ENCODE measurements at regions not wholly inside any gene's neighbourhood (a gene's known extent, or its start where the extent isn't known, plus 50 kb on each side); places are given as distances from the start of the nearest gene placed in this dataset.
"Not testable (repeated sequence)": the region's sequence is repeated elsewhere in the genome, so short reads cannot be mapped to it uniquely, and the experiment has no call there.

DNA sequence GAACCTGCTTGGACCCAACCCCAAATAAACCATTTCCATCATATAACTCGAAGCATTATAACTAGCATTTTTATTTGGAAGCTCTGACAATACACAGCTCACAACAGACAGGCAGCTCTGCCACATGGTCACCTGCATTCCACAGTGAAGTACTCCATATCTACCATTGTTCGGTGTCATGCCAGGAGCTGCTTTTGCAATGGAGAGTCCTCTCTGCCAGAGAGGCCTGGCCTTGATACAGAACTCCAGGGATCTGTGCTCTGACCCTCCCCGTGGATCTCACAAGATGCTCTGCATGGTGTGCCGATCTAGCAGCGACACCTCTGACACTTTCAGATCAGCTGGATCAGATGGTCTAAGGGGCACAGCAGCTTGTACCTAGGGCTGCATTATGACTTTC lies 109.6 kb downstream of the SYF2 start:
- no peaks in the 10 kb centered on the region for H3K9me3 ChIP-seq (ENCODE audit: control insufficient read depth in 2 of 2, insufficient read depth in 1 of 2, low read length in 1 of 2)
- no peak for DNase-seq (ENCODE audit: low read depth in 6 of 9, low spot score in 9 of 9)
- H3K27ac ChIP-seq (ENCODE audit: low read depth in 1 of 2, low read length in 1 of 2), result no peak overlapping the region
- no peak overlapping the region for H3K4me3 ChIP-seq (ENCODE audit: low read length in 2 of 2)
- H3K27me3 ChIP-seq (ENCODE audit: control insufficient read depth in 2 of 2, insufficient read depth in 1 of 2, low read length in 1 of 2), result no peaks in the 10 kb centered on the region
- H3K36me3 ChIP-seq (ENCODE audit: control insufficient read depth in 2 of 2, insufficient read depth in 2 of 2, low read length in 1 of 2), result no peaks in the 10 kb centered on the region
- H3K4me1 ChIP-seq (ENCODE audit: control insufficient read depth in 2 of 2, insufficient read depth in 2 of 2, low read length in 2 of 2), result peaks cover 0 to 6% of the 10 kb centered on the region in 2 donors
- 95% methylated on average over 5 of the region's 5 CpGs for WGBS

DNA sequence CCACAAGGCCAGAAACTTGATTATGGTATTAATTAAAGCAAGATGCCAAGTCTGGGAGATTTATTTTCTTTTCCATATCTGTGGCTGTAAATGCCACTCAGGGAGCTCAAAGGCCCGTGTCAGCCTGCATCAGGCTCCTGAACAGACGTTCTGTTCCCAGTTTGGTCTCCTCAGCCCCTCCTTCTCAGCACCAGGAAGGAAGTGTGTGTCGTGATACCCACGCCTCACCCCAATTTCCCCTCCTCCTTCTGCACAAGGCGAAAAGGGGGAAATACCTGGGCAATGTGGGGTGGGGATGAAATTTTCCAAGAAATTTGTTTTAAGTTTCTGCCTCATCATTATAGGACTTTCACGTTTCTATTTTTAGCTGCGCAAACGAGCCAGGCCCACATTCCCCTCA lies 112.0 kb downstream of the SYF2 start:
- no peak overlapping the region for H3K4me3 ChIP-seq (ENCODE audit: low read length in 2 of 2)
- 15% methylated on average over 8 of the region's 8 CpGs for WGBS
- DNase-seq (ENCODE audit: low read depth in 6 of 9, low spot score in 9 of 9), result no peak
- no peaks in the 10 kb centered on the region for H3K9me3 ChIP-seq (ENCODE audit: control insufficient read depth in 2 of 2, insufficient read depth in 1 of 2, low read length in 1 of 2)
- no peaks in the 10 kb centered on the region for H3K27me3 ChIP-seq (ENCODE audit: control insufficient read depth in 2 of 2, insufficient read depth in 1 of 2, low read length in 1 of 2)
- H3K27ac ChIP-seq (ENCODE audit: low read depth in 1 of 2, low read length in 1 of 2), result no peak overlapping the region
- no peaks in the 10 kb centered on the region for H3K36me3 ChIP-seq (ENCODE audit: control insufficient read depth in 2 of 2, insufficient read depth in 2 of 2, low read length in 1 of 2)
- H3K4me1 ChIP-seq (ENCODE audit: control insufficient read depth in 2 of 2, insufficient read depth in 2 of 2, low read length in 2 of 2), result peaks cover 0 to 6% of the 10 kb centered on the region in 2 donors

DNA sequence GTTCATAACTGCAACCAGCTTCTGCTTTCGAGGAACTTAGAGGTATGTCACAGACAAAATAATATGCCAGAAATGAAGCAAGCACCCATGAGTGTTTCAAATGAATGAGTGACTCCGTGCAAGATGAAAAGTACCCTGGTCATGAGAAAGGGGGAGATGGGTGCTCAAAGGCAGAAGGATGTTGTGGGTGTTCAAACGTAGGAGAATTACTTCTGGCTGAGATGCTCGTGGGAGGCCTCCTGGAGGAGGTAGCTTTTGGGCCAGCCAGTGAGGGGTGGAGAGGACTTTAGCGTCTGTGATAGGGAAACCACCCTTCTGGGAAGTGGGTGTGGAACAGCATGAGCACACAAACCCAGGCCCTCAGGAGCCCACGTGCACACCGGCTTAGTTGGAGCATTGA lies 113.8 kb downstream of the SYF2 start:
- H3K9me3 ChIP-seq (ENCODE audit: control insufficient read depth in 2 of 2, insufficient read depth in 1 of 2, low read length in 1 of 2), result no peaks in the 10 kb centered on the region
- H3K36me3 ChIP-seq (ENCODE audit: control insufficient read depth in 2 of 2, insufficient read depth in 2 of 2, low read length in 1 of 2), result no peaks in the 10 kb centered on the region
- H3K27ac ChIP-seq (ENCODE audit: low read depth in 1 of 2, low read length in 1 of 2), result no peak overlapping the region
- H3K4me3 ChIP-seq (ENCODE audit: low read length in 2 of 2), result no peak overlapping the region
- no peaks in the 10 kb centered on the region for H3K27me3 ChIP-seq (ENCODE audit: control insufficient read depth in 2 of 2, insufficient read depth in 1 of 2, low read length in 1 of 2)
- WGBS, result 84% methylated on average over 7 of the region's 7 CpGs
- peaks cover 0 to 6% of the 10 kb centered on the region in 2 donors for H3K4me1 ChIP-seq (ENCODE audit: control insufficient read depth in 2 of 2, insufficient read depth in 2 of 2, low read length in 2 of 2)
- no peak for DNase-seq (ENCODE audit: low read depth in 6 of 9, low spot score in 9 of 9)

GRCh38 chr1:25117233-25117823 lies 115.0 kb downstream of the SYF2 start:
- Histone ChIP-seq H3K4me3 (ENCODE audit: low read length in 2 of 2) (no peak overlapping the region), H3K27me3 (ENCODE audit: control insufficient read depth in 2 of 2, insufficient read depth in 1 of 2, low read length in 1 of 2) (no peaks in the 10 kb centered on the region), H3K27ac (ENCODE audit: low read depth in 1 of 2, low read length in 1 of 2) (no peak overlapping the region), H3K9me3 (ENCODE audit: control insufficient read depth in 2 of 2, insufficient read depth in 1 of 2, low read length in 1 of 2) (no peaks in the 10 kb centered on the region), H3K4me1 (ENCODE audit: control insufficient read depth in 2 of 2, insufficient read depth in 2 of 2, low read length in 2 of 2) (peaks cover 0 to 6% of the 10 kb centered on the region in 2 donors), H3K36me3 (ENCODE audit: control insufficient read depth in 2 of 2, insufficient read depth in 2 of 2, low read length in 1 of 2) (no peaks in the 10 kb centered on the region)
- DNase-seq (ENCODE audit: low read depth in 6 of 9, low spot score in 9 of 9), result no peak
- 92% methylated on average over 7 of the region's 7 CpGs for WGBS

- Histone ChIP-seq H3K4me1 (ENCODE audit: control insufficient read depth in 2 of 2, insufficient read depth in 2 of 2, low read length in 2 of 2) (peaks cover 0 to 6% of the 10 kb centered on the region in 2 donors), H3K9me3 (ENCODE audit: control insufficient read depth in 2 of 2, insufficient read depth in 1 of 2, low read length in 1 of 2) (no peaks in the 10 kb centered on the region), H3K36me3 (ENCODE audit: control insufficient read depth in 2 of 2, insufficient read depth in 2 of 2, low read length in 1 of 2) (no peaks in the 10 kb centered on the region), H3K4me3 (ENCODE audit: low read length in 2 of 2) (no peak overlapping the region), H3K27ac (ENCODE audit: low read depth in 1 of 2, low read length in 1 of 2) (no peak overlapping the region), H3K27me3 (ENCODE audit: control insufficient read depth in 2 of 2, insufficient read depth in 1 of 2, low read length in 1 of 2) (no peaks in the 10 kb centered on the region)
- DNase-seq (ENCODE audit: low read depth in 6 of 9, low spot score in 9 of 9), result no peak
- 97% methylated on average over 4 of the region's 4 CpGs for WGBS
These were observed 115.5 kb downstream of the SYF2 start for GRCh38 chr1:25116832-25117231.

GRCh38 chr1:25116117-25116516 lies 116.2 kb downstream of the SYF2 start:
- not testable (repeated sequence) for H3K9me3 ChIP-seq (ENCODE audit: control insufficient read depth in 2 of 2, insufficient read depth in 1 of 2, low read length in 1 of 2); H3K27me3 ChIP-seq (ENCODE audit: control insufficient read depth in 2 of 2, insufficient read depth in 1 of 2, low read length in 1 of 2); H3K36me3 ChIP-seq (ENCODE audit: control insufficient read depth in 2 of 2, insufficient read depth in 2 of 2, low read length in 1 of 2); DNase-seq (ENCODE audit: low read depth in 6 of 9, low spot score in 9 of 9); H3K27ac ChIP-seq (ENCODE audit: low read depth in 1 of 2, low read length in 1 of 2); H3K4me1 ChIP-seq (ENCODE audit: control insufficient read depth in 2 of 2, insufficient read depth in 2 of 2, low read length in 2 of 2); H3K4me3 ChIP-seq (ENCODE audit: low read length in 2 of 2)
- WGBS, result 100% methylated on average over 6 of the region's 7 CpGs

GRCh38 chr1:25113731-25114130 lies 118.6 kb downstream of the SYF2 start:
- H3K27ac ChIP-seq (ENCODE audit: low read depth in 1 of 2, low read length in 1 of 2), result no peak overlapping the region
- H3K9me3 ChIP-seq (ENCODE audit: control insufficient read depth in 2 of 2, insufficient read depth in 1 of 2, low read length in 1 of 2), result peaks cover 0 to 10% of the 10 kb centered on the region in 2 donors
- no peak for DNase-seq (ENCODE audit: low read depth in 6 of 9, low spot score in 9 of 9)
- no peaks in the 10 kb centered on the region for H3K27me3 ChIP-seq (ENCODE audit: control insufficient read depth in 2 of 2, insufficient read depth in 1 of 2, low read length in 1 of 2)
- no peak overlapping the region for H3K4me3 ChIP-seq (ENCODE audit: low read length in 2 of 2)
- H3K4me1 ChIP-seq (ENCODE audit: control insufficient read depth in 2 of 2, insufficient read depth in 2 of 2, low read length in 2 of 2), result no peaks in the 10 kb centered on the region
- no peaks in the 10 kb centered on the region for H3K36me3 ChIP-seq (ENCODE audit: control insufficient read depth in 2 of 2, insufficient read depth in 2 of 2, low read length in 1 of 2)
- WGBS, result 97% methylated on average over 4 of the region's 4 CpGs

DNA sequence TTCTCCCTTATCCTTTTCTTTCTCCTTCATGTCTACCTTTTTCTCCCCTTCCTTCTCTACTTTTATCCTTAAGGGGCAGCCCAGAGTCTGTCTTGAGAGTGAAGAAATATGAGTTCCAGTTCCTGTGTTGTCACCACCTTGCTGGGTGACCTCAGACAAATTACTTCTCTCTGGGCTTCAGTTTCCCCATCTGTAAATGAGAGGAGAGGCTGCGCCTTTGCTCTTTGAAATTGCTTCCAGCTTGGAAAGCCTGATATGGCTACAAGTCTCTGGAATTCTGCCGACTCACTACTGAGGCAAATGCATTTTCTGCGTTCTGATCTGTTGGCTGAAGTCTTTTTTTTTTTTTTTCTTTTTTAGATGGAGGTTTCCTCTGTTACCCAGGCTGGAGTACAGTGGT lies 119.2 kb downstream of the SYF2 start:
- H3K4me1 ChIP-seq (ENCODE audit: control insufficient read depth in 2 of 2, insufficient read depth in 2 of 2, low read length in 2 of 2), result no peaks in the 10 kb centered on the region
- WGBS, result 89% methylated on average over 3 of the region's 3 CpGs
- H3K9me3 ChIP-seq (ENCODE audit: control insufficient read depth in 2 of 2, insufficient read depth in 1 of 2, low read length in 1 of 2), result peaks cover 0 to 10% of the 10 kb centered on the region in 2 donors
- no peaks in the 10 kb centered on the region for H3K36me3 ChIP-seq (ENCODE audit: control insufficient read depth in 2 of 2, insufficient read depth in 2 of 2, low read length in 1 of 2)
- no peak overlapping the region for H3K4me3 ChIP-seq (ENCODE audit: low read length in 2 of 2)
- H3K27ac ChIP-seq (ENCODE audit: low read depth in 1 of 2, low read length in 1 of 2), result no peak overlapping the region
- no peaks in the 10 kb centered on the region for H3K27me3 ChIP-seq (ENCODE audit: control insufficient read depth in 2 of 2, insufficient read depth in 1 of 2, low read length in 1 of 2)
- no peak for DNase-seq (ENCODE audit: low read depth in 6 of 9, low spot score in 9 of 9)

- no peak overlapping the region for H3K4me3 ChIP-seq (ENCODE audit: low read length in 2 of 2)
These were observed 119.9 kb downstream of the SYF2 start for GRCh38 chr1:25112400-25112799.

GRCh38 chr1:25111706-25112105 lies 120.6 kb downstream of the SYF2 start:
- DNase-seq (ENCODE audit: low read depth in 6 of 9, low spot score in 9 of 9), result no peak

More at GRCh38 chr1:25112400-25112799, 119.9 kb downstream of the SYF2 start:
- DNase-seq (ENCODE audit: low read depth in 6 of 9, low spot score in 9 of 9), result no peak
- Histone ChIP-seq H3K9me3 (ENCODE audit: control insufficient read depth in 2 of 2, insufficient read depth in 1 of 2, low read length in 1 of 2) (peaks cover 0 to 10% of the 10 kb centered on the region in 2 donors), H3K27ac (ENCODE audit: low read depth in 1 of 2, low read length in 1 of 2) (no peak overlapping the region), H3K36me3 (ENCODE audit: control insufficient read depth in 2 of 2, insufficient read depth in 2 of 2, low read length in 1 of 2) (no peaks in the 10 kb centered on the region), H3K4me1 (ENCODE audit: control insufficient read depth in 2 of 2, insufficient read depth in 2 of 2, low read length in 2 of 2) (no peaks in the 10 kb centered on the region), H3K27me3 (ENCODE audit: control insufficient read depth in 2 of 2, insufficient read depth in 1 of 2, low read length in 1 of 2) (no peaks in the 10 kb centered on the region)
- 95% methylated on average over 6 of the region's 6 CpGs for WGBS

More at GRCh38 chr1:25111706-25112105, 120.6 kb downstream of the SYF2 start:
- Histone ChIP-seq H3K27me3 (ENCODE audit: control insufficient read depth in 2 of 2, insufficient read depth in 1 of 2, low read length in 1 of 2) (no peaks in the 10 kb centered on the region), H3K36me3 (ENCODE audit: control insufficient read depth in 2 of 2, insufficient read depth in 2 of 2, low read length in 1 of 2) (no peaks in the 10 kb centered on the region), H3K4me1 (ENCODE audit: control insufficient read depth in 2 of 2, insufficient read depth in 2 of 2, low read length in 2 of 2) (peaks cover 0 to 2% of the 10 kb centered on the region in 2 donors), H3K27ac (ENCODE audit: low read depth in 1 of 2, low read length in 1 of 2) (no peak overlapping the region), H3K9me3 (ENCODE audit: control insufficient read depth in 2 of 2, insufficient read depth in 1 of 2, low read length in 1 of 2) (peaks cover 0 to 10% of the 10 kb centered on the region in 2 donors), H3K4me3 (ENCODE audit: low read length in 2 of 2) (no peak overlapping the region)
- WGBS, result 96% methylated on average over 7 of the region's 7 CpGs
